ENCODE measurements at regions not wholly inside any gene's neighbourhood (a gene's known extent, or its start where the extent isn't known, plus 50 kb on each side); places are given as distances from the start of the nearest gene placed in this dataset.

- TF ChIP-seq EZH2 (IDR thresholded peaks at IDR 0.05; ENCODE audit: borderline replicate concordance): no peak
- TF ChIP-seq CTCF (IDR thresholded peaks at IDR 0.05; ENCODE audit: poor library complexity): no peak
- TF ChIP-seq EZH2phosphoT487 (IDR thresholded peaks at IDR 0.05; ENCODE audit: low read depth, severe bottlenecking, unreplicated experiment): no peak
Observed at GRCh38 chr3:72679540-72680198, 168.6 kb downstream of the SHQ1 start.

Measured in hepatocyte (in vitro differentiated cells).